ENCODE measurements at regions not wholly inside any gene's neighbourhood (a gene's known extent, or its start where the extent isn't known, plus 50 kb on each side); places are given as distances from the start of the nearest gene placed in this dataset.

- no peaks in the 10 kb centered on the region for H3K27me3 Mint-ChIP-seq
- Histone ChIP-seq H3K36me3 (ENCODE audit: control insufficient read depth in 2 of 2, extremely low read depth in 1 of 2, insufficient read depth in 1 of 2, low read length in 1 of 2) (no peaks in the 10 kb centered on the region), H3K27ac (ENCODE audit: low read length) (no peak overlapping the region), H3K4me3 (ENCODE audit: control insufficient read depth in 1 of 2, extremely low read depth in 1 of 2, low read length in 1 of 2) (no peak overlapping the region), H3K27me3 (replicated peaks in 1 of 2; ENCODE audit: control insufficient read depth in 2 of 2, extremely low read depth in 1 of 2, insufficient read depth in 2 of 2, low read length in 1 of 2) (no peaks in the 10 kb centered on the region), H3K9me3 (no peaks in the 10 kb centered on the region), H3K4me1 (ENCODE audit: control insufficient read depth in 1 of 2, extremely low read depth in 1 of 2, insufficient read depth in 2 of 2, low read length in 2 of 2) (no peaks in the 10 kb centered on the region)
- DNase-seq (no peak), ATAC-seq (replicated peaks in 1 of 4) (no peak)
- POLR2A ChIA-PET: no interaction called here
- peaks cover 0 to 10% (median 10%) of the 10 kb centered on the region in 3 donors for H3K9me3 Mint-ChIP-seq
- H3K4me1 Mint-ChIP-seq: no peaks in the 10 kb centered on the region
- H3K27ac Mint-ChIP-seq: no peak overlapping the region
- no peaks in the 10 kb centered on the region for H3K36me3 Mint-ChIP-seq
- CTCF ChIA-PET: no interaction called here
- H3K4me3 Mint-ChIP-seq: no peak overlapping the region
Observed at GRCh38 chr7:16015981-16016380, 329.5 kb upstream of the MEOX2 start.

GRCh38 chr7:16014031-16014430, 327.5 kb upstream of the MEOX2 start:
- DNase-seq (no peak), ATAC-seq (replicated peaks in 1 of 4) (no peak)
- H3K36me3 Mint-ChIP-seq: no peaks in the 10 kb centered on the region
- peaks cover 0 to 10% (median 5%) of the 10 kb centered on the region in 3 donors for H3K9me3 Mint-ChIP-seq
- Histone ChIP-seq H3K36me3 (ENCODE audit: control insufficient read depth in 2 of 2, extremely low read depth in 1 of 2, insufficient read depth in 1 of 2, low read length in 1 of 2) (no peaks in the 10 kb centered on the region), H3K27me3 (replicated peaks in 1 of 2; ENCODE audit: control insufficient read depth in 2 of 2, extremely low read depth in 1 of 2, insufficient read depth in 2 of 2, low read length in 1 of 2) (no peaks in the 10 kb centered on the region), H3K4me1 (ENCODE audit: control insufficient read depth in 1 of 2, extremely low read depth in 1 of 2, insufficient read depth in 2 of 2, low read length in 2 of 2) (no peaks in the 10 kb centered on the region), H3K4me3 (ENCODE audit: control insufficient read depth in 1 of 2, extremely low read depth in 1 of 2, low read length in 1 of 2) (no peak overlapping the region), H3K9me3 (no peaks in the 10 kb centered on the region), H3K27ac (ENCODE audit: low read length) (no peak overlapping the region)
- WGBS (ENCODE audit: insufficient coverage): no CpG with 5 or more reads among the region's 2 CpGs
- ChIA-PET POLR2A (no interaction called here), CTCF (no interaction called here)
- no peaks in the 10 kb centered on the region for H3K27me3 Mint-ChIP-seq
- no peak overlapping the region for H3K4me3 Mint-ChIP-seq
- H3K27ac Mint-ChIP-seq: no peak overlapping the region
- no peaks in the 10 kb centered on the region for H3K4me1 Mint-ChIP-seq

- no peaks in the 10 kb centered on the region for H3K4me1 Mint-ChIP-seq
- Histone ChIP-seq H3K27ac (ENCODE audit: low read length) (no peak overlapping the region), H3K4me1 (ENCODE audit: control insufficient read depth in 1 of 2, extremely low read depth in 1 of 2, insufficient read depth in 2 of 2, low read length in 2 of 2) (no peaks in the 10 kb centered on the region), H3K36me3 (ENCODE audit: control insufficient read depth in 2 of 2, extremely low read depth in 1 of 2, insufficient read depth in 1 of 2, low read length in 1 of 2) (no peaks in the 10 kb centered on the region), H3K9me3 (no peaks in the 10 kb centered on the region), H3K27me3 (replicated peaks in 1 of 2; ENCODE audit: control insufficient read depth in 2 of 2, extremely low read depth in 1 of 2, insufficient read depth in 2 of 2, low read length in 1 of 2) (no peaks in the 10 kb centered on the region), H3K4me3 (ENCODE audit: control insufficient read depth in 1 of 2, extremely low read depth in 1 of 2, low read length in 1 of 2) (no peak overlapping the region)
- ChIA-PET CTCF (no interaction called here), POLR2A (no interaction called here)
- WGBS (ENCODE audit: insufficient coverage): no CpG with 5 or more reads among the region's 2 CpGs
- no peak for ATAC-seq (replicated peaks in 1 of 4)
- no peak overlapping the region for H3K4me3 Mint-ChIP-seq
- H3K9me3 Mint-ChIP-seq: peaks cover 0 to 8% (median 0%) of the 10 kb centered on the region in 3 donors
- no peaks in the 10 kb centered on the region for H3K36me3 Mint-ChIP-seq
- no peak for DNase-seq
- no peaks in the 10 kb centered on the region for H3K27me3 Mint-ChIP-seq
- H3K27ac Mint-ChIP-seq: no peak overlapping the region
Observed at GRCh38 chr7:16007911-16008310, 321.4 kb upstream of the MEOX2 start.

GRCh38 chr7:16004702-16005101, 318.2 kb upstream of the MEOX2 start:
- Histone ChIP-seq H3K27ac (ENCODE audit: low read length) (no peak overlapping the region), H3K27me3 (replicated peaks in 1 of 2; ENCODE audit: control insufficient read depth in 2 of 2, extremely low read depth in 1 of 2, insufficient read depth in 2 of 2, low read length in 1 of 2) (no peaks in the 10 kb centered on the region), H3K36me3 (ENCODE audit: control insufficient read depth in 2 of 2, extremely low read depth in 1 of 2, insufficient read depth in 1 of 2, low read length in 1 of 2) (no peaks in the 10 kb centered on the region), H3K4me1 (ENCODE audit: control insufficient read depth in 1 of 2, extremely low read depth in 1 of 2, insufficient read depth in 2 of 2, low read length in 2 of 2) (no peaks in the 10 kb centered on the region), H3K4me3 (ENCODE audit: control insufficient read depth in 1 of 2, extremely low read depth in 1 of 2, low read length in 1 of 2) (no peak overlapping the region), H3K9me3 (no peaks in the 10 kb centered on the region)
- DNase-seq (no peak), ATAC-seq (replicated peaks in 1 of 4) (no peak)
- H3K27me3 Mint-ChIP-seq: no peaks in the 10 kb centered on the region
- peaks cover 0 to 7% (median 0%) of the 10 kb centered on the region in 3 donors for H3K9me3 Mint-ChIP-seq
- ChIA-PET CTCF (interaction anchor here in 1 of 2 donors (0.5 kb wide), 1 partner anchor 206 kb away, joined by 5 read pairs; no protein-coding TSS in a partner anchor), POLR2A (no interaction called here)
- no peaks in the 10 kb centered on the region for H3K36me3 Mint-ChIP-seq
- 90% methylated on average over 1 of the region's 1 CpG for WGBS (ENCODE audit: insufficient coverage)
- no peaks in the 10 kb centered on the region for H3K4me1 Mint-ChIP-seq
- H3K4me3 Mint-ChIP-seq: no peak overlapping the region
- H3K27ac Mint-ChIP-seq: no peak overlapping the region

- no peak for ATAC-seq (replicated peaks in 1 of 4)
- H3K4me1 ChIP-seq (ENCODE audit: control insufficient read depth in 1 of 2, extremely low read depth in 1 of 2, insufficient read depth in 2 of 2, low read length in 2 of 2): no peaks in the 10 kb centered on the region
- no peak overlapping the region for H3K27ac Mint-ChIP-seq
- H3K36me3 Mint-ChIP-seq: no peaks in the 10 kb centered on the region
- no peak overlapping the region for H3K27ac ChIP-seq (ENCODE audit: low read length)
- H3K9me3 Mint-ChIP-seq: peaks cover 0 to 7% (median 0%) of the 10 kb centered on the region in 3 donors
- no peak overlapping the region for H3K4me3 Mint-ChIP-seq
- no peaks in the 10 kb centered on the region for H3K9me3 ChIP-seq
- ChIA-PET CTCF (no interaction called here), POLR2A (no interaction called here)
- H3K4me1 Mint-ChIP-seq: no peaks in the 10 kb centered on the region
- no peak for DNase-seq
- no peaks in the 10 kb centered on the region for H3K27me3 Mint-ChIP-seq
- H3K36me3 ChIP-seq (ENCODE audit: control insufficient read depth in 2 of 2, extremely low read depth in 1 of 2, insufficient read depth in 1 of 2, low read length in 1 of 2): no peaks in the 10 kb centered on the region
- H3K27me3 ChIP-seq (replicated peaks in 1 of 2; ENCODE audit: control insufficient read depth in 2 of 2, extremely low read depth in 1 of 2, insufficient read depth in 2 of 2, low read length in 1 of 2): no peaks in the 10 kb centered on the region
- WGBS (ENCODE audit: insufficient coverage): no CpG with 5 or more reads among the region's 5 CpGs
- H3K4me3 ChIP-seq (ENCODE audit: control insufficient read depth in 1 of 2, extremely low read depth in 1 of 2, low read length in 1 of 2): no peak overlapping the region
Observed at GRCh38 chr7:16001477-16001876, 315.0 kb upstream of the MEOX2 start.

GRCh38 chr7:15998617-15999016, 312.1 kb upstream of the MEOX2 start:
- no peaks in the 10 kb centered on the region for H3K36me3 ChIP-seq (ENCODE audit: control insufficient read depth in 2 of 2, extremely low read depth in 1 of 2, insufficient read depth in 1 of 2, low read length in 1 of 2)
- Mint-ChIP-seq H3K4me3 (no peak overlapping the region), H3K4me1 (no peaks in the 10 kb centered on the region), H3K27me3 (no peaks in the 10 kb centered on the region), H3K9me3 (peaks cover 0 to 4% (median 0%) of the 10 kb centered on the region in 3 donors), H3K27ac (no peak overlapping the region), H3K36me3 (no peaks in the 10 kb centered on the region)
- ChIA-PET CTCF (no interaction called here), POLR2A (no interaction called here)
- H3K27me3 ChIP-seq (replicated peaks in 1 of 2; ENCODE audit: control insufficient read depth in 2 of 2, extremely low read depth in 1 of 2, insufficient read depth in 2 of 2, low read length in 1 of 2): no peaks in the 10 kb centered on the region
- DNase-seq (no peak), ATAC-seq (replicated peaks in 1 of 4) (no peak)
- H3K4me3 ChIP-seq (ENCODE audit: control insufficient read depth in 1 of 2, extremely low read depth in 1 of 2, low read length in 1 of 2): no peak overlapping the region
- no CpG with 5 or more reads among the region's 1 CpG for WGBS (ENCODE audit: insufficient coverage)
- H3K27ac ChIP-seq (ENCODE audit: low read length): no peak overlapping the region
- H3K4me1 ChIP-seq (ENCODE audit: control insufficient read depth in 1 of 2, extremely low read depth in 1 of 2, insufficient read depth in 2 of 2, low read length in 2 of 2): no peaks in the 10 kb centered on the region
- no peaks in the 10 kb centered on the region for H3K9me3 ChIP-seq

- Histone ChIP-seq H3K36me3 (ENCODE audit: control insufficient read depth in 2 of 2, extremely low read depth in 1 of 2, insufficient read depth in 1 of 2, low read length in 1 of 2) (no peaks in the 10 kb centered on the region), H3K27ac (ENCODE audit: low read length) (no peak overlapping the region), H3K4me3 (ENCODE audit: control insufficient read depth in 1 of 2, extremely low read depth in 1 of 2, low read length in 1 of 2) (no peak overlapping the region), H3K4me1 (ENCODE audit: control insufficient read depth in 1 of 2, extremely low read depth in 1 of 2, insufficient read depth in 2 of 2, low read length in 2 of 2) (no peaks in the 10 kb centered on the region), H3K9me3 (no peaks in the 10 kb centered on the region), H3K27me3 (replicated peaks in 1 of 2; ENCODE audit: control insufficient read depth in 2 of 2, extremely low read depth in 1 of 2, insufficient read depth in 2 of 2, low read length in 1 of 2) (no peaks in the 10 kb centered on the region)
- Mint-ChIP-seq H3K4me1 (no peaks in the 10 kb centered on the region), H3K36me3 (no peaks in the 10 kb centered on the region), H3K9me3 (no peaks in the 10 kb centered on the region), H3K4me3 (no peak overlapping the region), H3K27ac (no peak overlapping the region), H3K27me3 (no peaks in the 10 kb centered on the region)
- CTCF ChIA-PET: no interaction called here
- 100% methylated on average over 1 of the region's 1 CpG for WGBS (ENCODE audit: insufficient coverage)
- DNase-seq (no peak), ATAC-seq (replicated peaks in 1 of 4) (no peak)
- POLR2A ChIA-PET: no interaction called here
Observed at GRCh38 chr7:15995027-15995426, 308.5 kb upstream of the MEOX2 start.
